ENCODE measurements at regions not wholly inside any gene's neighbourhood (a gene's known extent, or its start where the extent isn't known, plus 50 kb on each side); places are given as distances from the start of the nearest gene placed in this dataset.
A peak's percentile ranks its signal among the peaks of the same experiment; 100 is the strongest.

- H3K27ac Mint-ChIP-seq: peak overlapping the region; percentile 93
- H3K4me1 Mint-ChIP-seq: peaks cover 77% of the 10 kb centered on the region
Measured at GRCh38 chr10:60728056-60728455, 50.2 kb upstream of the CDK1 start.

GRCh38 chr10:60726257-60726656 lies 52.0 kb upstream of the CDK1 start:
- no peaks in the 10 kb centered on the region for H3K27me3 Mint-ChIP-seq
- H3K4me1 Mint-ChIP-seq: peaks cover 78% of the 10 kb centered on the region
- peaks cover 56% of the 10 kb centered on the region for H3K36me3 Mint-ChIP-seq (ENCODE audit: low read depth)
- no peak for DNase-seq
- POLR2A ChIA-PET: interaction anchor here (0.6 kb wide), 1 partner anchor 9 kb away, joined by 3 read pairs; no protein-coding TSS in a partner anchor
- H3K4me3 Mint-ChIP-seq: peak overlapping the region; percentile 69
- CTCF ChIA-PET: interaction anchor here (1.0 kb wide), 1 partner anchor 10 kb away, joined by 3 read pairs; no protein-coding TSS in a partner anchor
- peaks cover 13% of the 10 kb centered on the region for H3K9me3 Mint-ChIP-seq
- peak overlapping the region; percentile 93 for H3K27ac Mint-ChIP-seq

More at GRCh38 chr10:60728056-60728455, 50.2 kb upstream of the CDK1 start:
- H3K27me3 Mint-ChIP-seq: no peaks in the 10 kb centered on the region
- peak; percentile 62 for DNase-seq
- POLR2A ChIA-PET: no interaction called here
- CTCF ChIA-PET: no interaction called here
- peaks cover 49% of the 10 kb centered on the region for H3K36me3 Mint-ChIP-seq (ENCODE audit: low read depth)
- H3K9me3 Mint-ChIP-seq: peaks cover 13% of the 10 kb centered on the region
- peak overlapping the region; percentile 69 for H3K4me3 Mint-ChIP-seq

- POLR2A ChIA-PET: no interaction called here
- CTCF ChIA-PET: no interaction called here
- no peak overlapping the region for H3K27ac Mint-ChIP-seq
- no peak overlapping the region for H3K4me3 Mint-ChIP-seq
- H3K4me1 Mint-ChIP-seq: peaks cover 55% of the 10 kb centered on the region
- no peaks in the 10 kb centered on the region for H3K27me3 Mint-ChIP-seq
- H3K9me3 Mint-ChIP-seq: peaks cover 16% of the 10 kb centered on the region
- DNase-seq: no peak
- peaks cover 55% of the 10 kb centered on the region for H3K36me3 Mint-ChIP-seq (ENCODE audit: low read depth)
Measured at GRCh38 chr10:60722623-60723022, 55.7 kb upstream of the CDK1 start.

- CTCF ChIA-PET: no interaction called here
- POLR2A ChIA-PET: interaction anchor here (0.6 kb wide), 1 partner anchor 1389 kb away, joined by 3 read pairs; no protein-coding TSS in a partner anchor
- Mint-ChIP-seq H3K36me3 (ENCODE audit: low read depth) (peaks cover 49% of the 10 kb centered on the region), H3K4me3 (no peak overlapping the region), H3K27me3 (no peaks in the 10 kb centered on the region), H3K4me1 (peaks cover 36% of the 10 kb centered on the region), H3K27ac (no peak overlapping the region), H3K9me3 (peaks cover 11% of the 10 kb centered on the region)
- DNase-seq: no peak
Measured at GRCh38 chr10:60719721-60720120, 58.6 kb upstream of the CDK1 start.

GRCh38 chr10:60718886-60719285 lies 59.4 kb upstream of the CDK1 start:
- ChIA-PET POLR2A (no interaction called here), CTCF (interaction anchor here (1.6 kb wide), 1 partner anchor 9 kb away, joined by 5 read pairs; no protein-coding TSS in a partner anchor)
- H3K4me1 Mint-ChIP-seq: peaks cover 41% of the 10 kb centered on the region
- H3K27ac Mint-ChIP-seq: no peak overlapping the region
- no peak for DNase-seq
- no peak overlapping the region for H3K4me3 Mint-ChIP-seq
- H3K9me3 Mint-ChIP-seq: peaks cover 6% of the 10 kb centered on the region
- peaks cover 51% of the 10 kb centered on the region for H3K36me3 Mint-ChIP-seq (ENCODE audit: low read depth)
- no peaks in the 10 kb centered on the region for H3K27me3 Mint-ChIP-seq

- Mint-ChIP-seq H3K36me3 (ENCODE audit: low read depth) (peaks cover 47% of the 10 kb centered on the region), H3K9me3 (peaks cover 6% of the 10 kb centered on the region), H3K27ac (no peak overlapping the region), H3K4me1 (peaks cover 44% of the 10 kb centered on the region), H3K27me3 (no peaks in the 10 kb centered on the region), H3K4me3 (no peak overlapping the region)
- CTCF ChIA-PET: interaction anchor here (1.6 kb wide), 1 partner anchor 8 kb away, joined by 5 read pairs; no protein-coding TSS in a partner anchor
- POLR2A ChIA-PET: interaction anchor here (0.7 kb wide), 1 partner anchor 8 kb away, joined by 3 read pairs; no protein-coding TSS in a partner anchor
- no peak for DNase-seq
Measured at GRCh38 chr10:60717852-60718251, 60.4 kb upstream of the CDK1 start.

- Mint-ChIP-seq H3K27me3 (no peaks in the 10 kb centered on the region), H3K9me3 (peaks cover 10% of the 10 kb centered on the region), H3K4me1 (peaks cover 44% of the 10 kb centered on the region), H3K4me3 (no peak overlapping the region), H3K36me3 (ENCODE audit: low read depth) (peaks cover 45% of the 10 kb centered on the region), H3K27ac (no peak overlapping the region)
- DNase-seq: no peak
- ChIA-PET POLR2A (interaction anchor here (1.0 kb wide), 1 partner anchor 64 kb away, joined by 3 read pairs; the partner anchor contains the start of gene CDK1), CTCF (interaction anchor here (1.2 kb wide), 1 partner anchor 10 kb away, joined by 5 read pairs; no protein-coding TSS in a partner anchor)
Measured at GRCh38 chr10:60714233-60714632, 64.0 kb upstream of the CDK1 start.

- no peaks in the 10 kb centered on the region for H3K27me3 Mint-ChIP-seq
- peaks cover 42% of the 10 kb centered on the region for H3K36me3 Mint-ChIP-seq (ENCODE audit: low read depth)
- ChIA-PET CTCF (no interaction called here), POLR2A (no interaction called here)
- no peak overlapping the region for H3K27ac Mint-ChIP-seq
- no peak for DNase-seq
- peaks cover 49% of the 10 kb centered on the region for H3K4me1 Mint-ChIP-seq
- no peak overlapping the region for H3K4me3 Mint-ChIP-seq
- peaks cover 16% of the 10 kb centered on the region for H3K9me3 Mint-ChIP-seq
Measured at GRCh38 chr10:60711496-60711895, 66.8 kb upstream of the CDK1 start.

GRCh38 chr10:60710041-60710440 lies 68.2 kb upstream of the CDK1 start:
- CTCF ChIA-PET: interaction anchor here (0.6 to 1.9 kb wide), 4 partner anchors 8 to 650 kb away, joined by 3 to 5 read pairs (median 3); no protein-coding TSS in a partner anchor
- peaks cover 51% of the 10 kb centered on the region for H3K4me1 Mint-ChIP-seq
- peaks cover 44% of the 10 kb centered on the region for H3K36me3 Mint-ChIP-seq (ENCODE audit: low read depth)
- H3K4me3 Mint-ChIP-seq: no peak overlapping the region
- no peaks in the 10 kb centered on the region for H3K27me3 Mint-ChIP-seq
- peaks cover 20% of the 10 kb centered on the region for H3K9me3 Mint-ChIP-seq
- POLR2A ChIA-PET: no interaction called here
- no peak for DNase-seq
- H3K27ac Mint-ChIP-seq: no peak overlapping the region

- ChIA-PET POLR2A (no interaction called here), CTCF (interaction anchor here (1.9 kb wide), 1 partner anchor 9 kb away, joined by 5 read pairs; no protein-coding TSS in a partner anchor)
- Mint-ChIP-seq H3K9me3 (peaks cover 27% of the 10 kb centered on the region), H3K27ac (peak overlapping the region; percentile 77), H3K4me3 (no peak overlapping the region), H3K36me3 (ENCODE audit: low read depth) (peaks cover 48% of the 10 kb centered on the region), H3K27me3 (no peaks in the 10 kb centered on the region), H3K4me1 (peaks cover 50% of the 10 kb centered on the region)
- DNase-seq: no peak
Measured at GRCh38 chr10:60708666-60709065, 69.6 kb upstream of the CDK1 start.

GRCh38 chr10:60707841-60708240 lies 70.4 kb upstream of the CDK1 start:
- Mint-ChIP-seq H3K27me3 (no peaks in the 10 kb centered on the region), H3K4me1 (peaks cover 48% of the 10 kb centered on the region), H3K27ac (peak overlapping the region; percentile 77), H3K4me3 (no peak overlapping the region), H3K9me3 (peaks cover 28% of the 10 kb centered on the region), H3K36me3 (ENCODE audit: low read depth) (peaks cover 50% of the 10 kb centered on the region)
- POLR2A ChIA-PET: no interaction called here
- CTCF ChIA-PET: interaction anchor here (0.7 kb wide), 1 partner anchor 22 kb away, joined by 4 read pairs; no protein-coding TSS in a partner anchor
- no peak for DNase-seq

- Mint-ChIP-seq H3K27me3 (no peaks in the 10 kb centered on the region), H3K4me3 (no peak overlapping the region), H3K4me1 (peaks cover 48% of the 10 kb centered on the region), H3K9me3 (peaks cover 30% of the 10 kb centered on the region), H3K36me3 (ENCODE audit: low read depth) (peaks cover 53% of the 10 kb centered on the region), H3K27ac (no peak overlapping the region)
- ChIA-PET POLR2A (no interaction called here), CTCF (no interaction called here)
- no peak for DNase-seq
Measured at GRCh38 chr10:60706146-60706545, 72.1 kb upstream of the CDK1 start.

- no peak overlapping the region for H3K27ac Mint-ChIP-seq
- H3K4me3 Mint-ChIP-seq: no peak overlapping the region
- no peak for DNase-seq
- CTCF ChIA-PET: interaction anchor here (0.6 kb wide), 2 partner anchors 279 to 1045 kb away, joined by 3 to 4 read pairs; no protein-coding TSS in a partner anchor
- H3K4me1 Mint-ChIP-seq: peaks cover 46% of the 10 kb centered on the region
- POLR2A ChIA-PET: no interaction called here
- no peaks in the 10 kb centered on the region for H3K27me3 Mint-ChIP-seq
- H3K36me3 Mint-ChIP-seq (ENCODE audit: low read depth): peaks cover 49% of the 10 kb centered on the region
- H3K9me3 Mint-ChIP-seq: peaks cover 30% of the 10 kb centered on the region
Measured at GRCh38 chr10:60705376-60705775, 72.9 kb upstream of the CDK1 start.

Measured in activated CD4-positive, alpha-beta T cell treated with anti-CD3 and anti-CD28 coated beads, Interleukin-2, amount 10 ng/mL, durations not matched to agents 7 days and 5 days (primary cell).